ENCODE measurements at regions not wholly inside any gene's neighbourhood (a gene's known extent, or its start where the extent isn't known, plus 50 kb on each side); places are given as distances from the start of the nearest gene placed in this dataset.

- no peak overlapping the region for H3K27ac Mint-ChIP-seq
- no peak for DNase-seq
- H3K4me1 Mint-ChIP-seq, result no peaks in the 10 kb centered on the region
- no peaks in the 10 kb centered on the region for H3K36me3 Mint-ChIP-seq (ENCODE audit: low read depth)
- H3K27me3 Mint-ChIP-seq (ENCODE audit: low read depth, poor library complexity), result no peaks in the 10 kb centered on the region
- no peak overlapping the region for H3K4me3 Mint-ChIP-seq
- TF ChIP-seq CTCF (IDR thresholded peaks at IDR 0.05), result no peak
- H3K9me3 Mint-ChIP-seq, result no peaks in the 10 kb centered on the region
Measured at GRCh38 chr4:14434916-14435315, 567.4 kb upstream of the CPEB2 start.

GRCh38 chr4:14441561-14441960 is 560.7 kb upstream of the CPEB2 start:
- Mint-ChIP-seq H3K27me3 (ENCODE audit: low read depth, poor library complexity) (no peaks in the 10 kb centered on the region), H3K27ac (no peak overlapping the region), H3K36me3 (ENCODE audit: low read depth) (no peaks in the 10 kb centered on the region), H3K4me1 (no peaks in the 10 kb centered on the region), H3K4me3 (no peak overlapping the region), H3K9me3 (no peaks in the 10 kb centered on the region)
- DNase-seq, result no peak
- TF ChIP-seq CTCF (IDR thresholded peaks at IDR 0.05), result no peak

GRCh38 chr4:14445882-14446281 is 556.4 kb upstream of the CPEB2 start:
- no peak for DNase-seq

GRCh38 chr4:14446311-14446710 is 556.0 kb upstream of the CPEB2 start:
- no peak for DNase-seq
- H3K9me3 Mint-ChIP-seq, result no peaks in the 10 kb centered on the region
- no peaks in the 10 kb centered on the region for H3K36me3 Mint-ChIP-seq (ENCODE audit: low read depth)
- H3K27ac Mint-ChIP-seq, result no peak overlapping the region
- peaks cover 3% of the 10 kb centered on the region for H3K27me3 Mint-ChIP-seq (ENCODE audit: low read depth, poor library complexity)
- no peak overlapping the region for H3K4me3 Mint-ChIP-seq
- no peak for TF ChIP-seq CTCF (IDR thresholded peaks at IDR 0.05)
- H3K4me1 Mint-ChIP-seq, result no peaks in the 10 kb centered on the region

More at GRCh38 chr4:14445882-14446281, 556.4 kb upstream of the CPEB2 start:
- H3K4me1 Mint-ChIP-seq, result no peaks in the 10 kb centered on the region
- TF ChIP-seq CTCF (IDR thresholded peaks at IDR 0.05), result no peak
- no peaks in the 10 kb centered on the region for H3K36me3 Mint-ChIP-seq (ENCODE audit: low read depth)
- peaks cover 3% of the 10 kb centered on the region for H3K27me3 Mint-ChIP-seq (ENCODE audit: low read depth, poor library complexity)
- no peak overlapping the region for H3K27ac Mint-ChIP-seq
- no peaks in the 10 kb centered on the region for H3K9me3 Mint-ChIP-seq
- no peak overlapping the region for H3K4me3 Mint-ChIP-seq

- Mint-ChIP-seq H3K9me3 (no peaks in the 10 kb centered on the region), H3K4me1 (no peaks in the 10 kb centered on the region), H3K36me3 (ENCODE audit: low read depth) (no peaks in the 10 kb centered on the region), H3K4me3 (no peak overlapping the region), H3K27ac (peak overlapping the region; percentile 19), H3K27me3 (ENCODE audit: low read depth, poor library complexity) (peaks cover 3% of the 10 kb centered on the region)
- DNase-seq, result no peak
- no peak for TF ChIP-seq CTCF (IDR thresholded peaks at IDR 0.05)
Measured at GRCh38 chr4:14446904-14447303, 555.4 kb upstream of the CPEB2 start.

GRCh38 chr4:14449308-14449707 is 553.0 kb upstream of the CPEB2 start:
- no peaks in the 10 kb centered on the region for H3K4me1 Mint-ChIP-seq
- no peak overlapping the region for H3K4me3 Mint-ChIP-seq
- H3K36me3 Mint-ChIP-seq (ENCODE audit: low read depth), result no peaks in the 10 kb centered on the region
- H3K27ac Mint-ChIP-seq, result no peak overlapping the region
- no peaks in the 10 kb centered on the region for H3K9me3 Mint-ChIP-seq
- no peak for TF ChIP-seq CTCF (IDR thresholded peaks at IDR 0.05)
- no peak for DNase-seq
- peaks cover 6% of the 10 kb centered on the region for H3K27me3 Mint-ChIP-seq (ENCODE audit: low read depth, poor library complexity)
